ENCODE measurements at regions not wholly inside any gene's neighbourhood (a gene's known extent, or its start where the extent isn't known, plus 50 kb on each side); places are given as distances from the start of the nearest gene placed in this dataset.
"Not testable (repeated sequence)": the region's sequence is repeated elsewhere in the genome, so short reads cannot be mapped to it uniquely, and the experiment has no call there.

DNA sequence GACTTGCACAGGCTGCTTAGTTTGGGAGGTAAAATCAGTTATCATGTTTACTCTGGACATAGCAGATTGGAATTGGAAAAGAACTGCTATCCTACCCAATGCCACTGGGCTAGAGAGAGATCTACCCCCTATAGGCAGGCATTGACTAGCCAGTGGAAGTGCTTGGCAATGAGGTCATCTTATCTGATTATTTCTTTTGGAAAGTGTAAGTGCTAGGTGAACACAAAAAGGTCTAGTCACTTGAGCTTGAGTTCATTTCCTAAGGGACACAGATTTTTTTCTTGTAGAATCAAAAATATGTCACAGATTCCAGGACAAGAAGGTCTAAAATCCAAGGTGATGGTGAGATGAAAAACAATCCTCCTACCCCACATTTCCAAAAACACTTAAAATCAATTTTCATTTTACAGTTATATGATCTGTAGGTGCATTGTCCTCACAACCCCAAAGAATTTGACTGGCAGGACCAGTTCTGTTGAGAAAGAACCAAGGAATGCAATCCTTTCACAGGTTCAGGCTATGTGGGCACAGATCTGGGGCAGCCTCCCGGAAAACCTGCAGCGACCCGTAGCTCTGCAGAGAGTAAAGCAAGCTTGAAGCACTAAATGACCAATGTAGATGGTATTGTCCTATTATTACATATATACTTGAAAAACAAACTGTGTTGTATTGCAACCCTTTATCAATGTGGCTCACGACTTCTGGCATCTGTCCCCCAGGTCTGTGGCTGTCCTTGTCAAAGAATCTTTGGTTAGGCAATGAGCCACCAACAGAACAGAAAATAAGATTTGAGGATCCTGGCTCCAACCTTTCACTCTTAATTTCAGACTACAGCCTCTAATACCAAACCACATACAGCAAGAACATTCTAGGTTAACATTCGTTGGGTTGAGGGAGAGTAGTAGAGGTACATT, 67.3 kb upstream of the ADTRP start:
- no peak for DNase-seq

DNA sequence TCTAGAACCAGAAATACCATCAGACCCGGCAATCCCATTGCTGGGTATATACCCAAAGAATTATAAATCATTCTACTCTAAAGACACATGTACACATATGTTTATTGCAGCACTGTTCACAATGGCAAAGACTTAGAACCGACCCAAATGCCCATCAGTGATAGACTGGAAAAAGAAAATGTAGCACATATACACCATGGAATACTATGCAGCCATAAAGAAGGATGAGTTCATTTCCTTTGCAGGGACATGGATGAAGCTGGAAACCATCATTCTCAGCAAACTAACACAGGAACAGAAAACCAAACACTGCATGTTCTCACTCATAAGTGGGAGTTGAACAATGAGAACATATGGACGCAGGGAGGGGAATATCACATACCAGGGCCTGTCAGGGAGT, 64.2 kb upstream of the ADTRP start:
- not testable (repeated sequence) for DNase-seq

GRCh38 chr6:11835065-11835464, 56.5 kb upstream of the ADTRP start:
- DNase-seq = no peak

- DNase-seq = no peak
These were observed 55.3 kb upstream of the ADTRP start for GRCh38 chr6:11833626-11834592.

GRCh38 chr6:11831653-11832052, 53.0 kb upstream of the ADTRP start:
- DNase-seq = no peak

DNA sequence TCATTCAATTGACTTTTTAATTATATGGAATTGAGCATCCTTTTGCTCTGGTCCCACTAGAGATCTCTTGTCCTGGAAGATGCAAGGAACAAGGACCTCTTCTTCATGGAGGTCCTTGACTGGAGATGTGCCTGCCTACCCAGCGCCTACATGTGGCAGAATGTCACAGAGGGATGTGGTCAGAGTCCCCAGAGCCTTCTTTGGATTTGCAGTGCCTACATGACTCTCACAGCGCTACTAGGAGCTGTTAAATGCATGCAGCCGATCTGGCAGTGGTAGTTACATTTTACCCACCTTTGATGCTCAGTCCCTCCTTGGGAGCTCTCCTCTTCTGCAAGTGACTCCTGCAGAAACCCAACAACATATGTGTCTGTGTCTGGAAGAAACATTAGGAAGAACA, 51.9 kb upstream of the ADTRP start:
- no peak for DNase-seq

DNA sequence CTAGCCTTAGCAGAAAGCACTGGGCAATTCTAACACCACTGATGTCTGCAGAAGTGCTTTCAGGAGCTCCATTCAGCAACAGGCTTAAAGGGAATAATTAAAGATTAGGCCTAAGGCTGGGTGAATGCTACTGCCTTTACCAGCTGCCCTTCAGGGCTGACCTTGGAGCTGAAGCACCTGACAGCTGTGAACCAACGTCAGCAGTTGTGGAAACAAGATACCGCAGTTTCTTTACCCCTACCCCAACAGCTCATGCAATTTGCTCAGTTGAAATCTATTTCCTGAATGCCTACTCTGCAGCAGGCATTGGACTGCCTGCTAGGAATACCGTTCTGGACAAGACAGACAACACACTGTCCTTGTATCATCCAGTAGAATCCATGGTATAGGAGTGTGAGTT, 51.5 kb upstream of the ADTRP start:
- peak; percentile 51 for DNase-seq

- DNase-seq = no peak
These were observed 49.8 kb upstream of the ADTRP start for GRCh38 chr6:11828262-11828870.

Data from right hindlimb (tissue), 1 donor.